ENCODE measurements at regions not wholly inside any gene's neighbourhood (a gene's known extent, or its start where the extent isn't known, plus 50 kb on each side); places are given as distances from the start of the nearest gene placed in this dataset.
"Not testable (repeated sequence)": the region's sequence is repeated elsewhere in the genome, so short reads cannot be mapped to it uniquely, and the experiment has no call there.

- CTCF ChIA-PET, result no interaction called here
- no peak overlapping the region for H3K27ac Mint-ChIP-seq
- intact Hi-C loops (cut with micrococcal nuclease), result no loop called here
Observed at GRCh38 chr12:114829833-114830232, 145.9 kb upstream of the TBX3 start.

GRCh38 chr12:114829244-114829643 is 145.3 kb upstream of the TBX3 start:
- H3K27me3 Mint-ChIP-seq; ATAC-seq (ENCODE audit: low read depth); H3K36me3 Mint-ChIP-seq (ENCODE audit: low read depth); H3K9me3 Mint-ChIP-seq; intact Hi-C loops (cut with micrococcal nuclease); H3K4me3 Mint-ChIP-seq; CTCF ChIA-PET; H3K4me1 Mint-ChIP-seq; DNase-seq; POLR2A ChIA-PET; H3K27ac Mint-ChIP-seq: not testable (repeated sequence)

More at GRCh38 chr12:114829833-114830232, 145.9 kb upstream of the TBX3 start:
- TF ChIP-seq CTCF (IDR thresholded peaks at IDR 0.05), result no peak
- no peak for DNase-seq
- Mint-ChIP-seq H3K4me1 (no peaks in the 10 kb centered on the region), H3K36me3 (ENCODE audit: low read depth) (no peaks in the 10 kb centered on the region), H3K4me3 (no peak overlapping the region), H3K9me3 (no peaks in the 10 kb centered on the region), H3K27me3 (no peaks in the 10 kb centered on the region)
- POLR2A ChIA-PET, result no interaction called here
- ATAC-seq (ENCODE audit: low read depth), result no peak

- intact Hi-C loops (cut with micrococcal nuclease), result no loop called here
- no peak for ATAC-seq (ENCODE audit: low read depth)
- no peaks in the 10 kb centered on the region for H3K27me3 Mint-ChIP-seq
- H3K9me3 Mint-ChIP-seq, result no peaks in the 10 kb centered on the region
- POLR2A ChIA-PET, result no interaction called here
- DNase-seq, result no peak
- no peaks in the 10 kb centered on the region for H3K36me3 Mint-ChIP-seq (ENCODE audit: low read depth)
- no peaks in the 10 kb centered on the region for H3K4me1 Mint-ChIP-seq
- no peak overlapping the region for H3K27ac Mint-ChIP-seq
- no peak overlapping the region for H3K4me3 Mint-ChIP-seq
- CTCF ChIA-PET, result no interaction called here
- TF ChIP-seq CTCF (IDR thresholded peaks at IDR 0.05), result no peak
Observed at GRCh38 chr12:114827461-114827860, 143.5 kb upstream of the TBX3 start.

GRCh38 chr12:114826244-114826643 is 142.3 kb upstream of the TBX3 start:
- no peaks in the 10 kb centered on the region for H3K27me3 Mint-ChIP-seq
- ATAC-seq (ENCODE audit: low read depth) (no peak), DNase-seq (no peak)
- intact Hi-C loops (cut with micrococcal nuclease), result no loop called here
- H3K36me3 Mint-ChIP-seq (ENCODE audit: low read depth), result no peaks in the 10 kb centered on the region
- no peak overlapping the region for H3K4me3 Mint-ChIP-seq
- no peak overlapping the region for H3K27ac Mint-ChIP-seq
- no peaks in the 10 kb centered on the region for H3K4me1 Mint-ChIP-seq
- CTCF ChIA-PET, result no interaction called here
- no peak for TF ChIP-seq CTCF (IDR thresholded peaks at IDR 0.05)
- POLR2A ChIA-PET, result no interaction called here
- no peaks in the 10 kb centered on the region for H3K9me3 Mint-ChIP-seq

- intact Hi-C loops (cut with micrococcal nuclease), result no loop called here
- H3K4me1 Mint-ChIP-seq, result no peaks in the 10 kb centered on the region
- ChIA-PET POLR2A (no interaction called here), CTCF (no interaction called here)
- DNase-seq (no peak), ATAC-seq (ENCODE audit: low read depth) (no peak)
- TF ChIP-seq CTCF (IDR thresholded peaks at IDR 0.05), result no peak
- H3K4me3 Mint-ChIP-seq, result no peak overlapping the region
- H3K27ac Mint-ChIP-seq, result no peak overlapping the region
- H3K36me3 Mint-ChIP-seq (ENCODE audit: low read depth), result no peaks in the 10 kb centered on the region
- no peaks in the 10 kb centered on the region for H3K27me3 Mint-ChIP-seq
- H3K9me3 Mint-ChIP-seq, result no peaks in the 10 kb centered on the region
Observed at GRCh38 chr12:114823724-114824123, 139.7 kb upstream of the TBX3 start.

- ATAC-seq (ENCODE audit: low read depth), result no peak
- no peak for DNase-seq
- Mint-ChIP-seq H3K36me3 (ENCODE audit: low read depth) (no peaks in the 10 kb centered on the region), H3K4me1 (no peaks in the 10 kb centered on the region), H3K9me3 (no peaks in the 10 kb centered on the region), H3K27me3 (no peaks in the 10 kb centered on the region), H3K27ac (no peak overlapping the region), H3K4me3 (no peak overlapping the region)
- CTCF ChIA-PET, result no interaction called here
- TF ChIP-seq CTCF (IDR thresholded peaks at IDR 0.05), result no peak
- POLR2A ChIA-PET, result no interaction called here
- intact Hi-C loops (cut with micrococcal nuclease), result no loop called here
Observed at GRCh38 chr12:114821570-114821969, 137.6 kb upstream of the TBX3 start.

All from activated B cell treated with CpG ODN at 0.5 μM for 24 hours (primary cell).